Gastrocnemius medialis (tissue), 4 donors: ENCODE measurements at regions not wholly inside any gene's neighbourhood (a gene's known extent, or its start where the extent isn't known, plus 50 kb on each side); places are given as distances from the start of the nearest gene placed in this dataset.

ENCODE experiments used
- ATAC-seq, 2 donors: fragments of 150-250 bp; one replicate each; pipeline ENCODE4 v1.9.1; 2016
- DNase-seq, 2 donors: peaks; one replicate each; pipeline ENCODE4 v3.0.0-alpha.2; 2019
- H3K27ac ChIP-seq, 4 donors: fragments of 200-600 bp; sonication (generic); 1 replicate in 1 of 4; 2 replicates in 3 of 4; pipeline ENCODE4 v1.5.1; 2016 to 2018; ENCODE audit warnings: mild to moderate bottlenecking in 2 of 4, moderate library complexity in 1 of 4
- H3K27me3 ChIP-seq, 3 donors: fragments of 200-600 bp; sonication (generic) in 2 of 3; 1 replicate in 1 of 3; 2 replicates in 2 of 3; pipeline versions ENCODE4 v1.5.1 to v1.6.0; 2016 to 2019; ENCODE audit warnings: mild to moderate bottlenecking in 1 of 3, moderate library complexity in 1 of 3
- H3K36me3 ChIP-seq, 2 donors: fragments of 200-600 bp; sonication (generic) in 1 of 2; one replicate each; pipeline ENCODE4 v1.5.1; 2017 to 2018
- H3K4me1 ChIP-seq, 2 donors: fragments of 200-600 bp; sonication (generic) in 1 of 2; one replicate each; pipeline ENCODE4 v1.5.1; 2016 to 2017; ENCODE audit warnings: mild to moderate bottlenecking in 2 of 2
- H3K4me3 ChIP-seq, 4 donors: fragments of 200-600 bp; sonication (generic) in 3 of 4; 1 replicate in 1 of 4; 2 replicates in 3 of 4; pipeline ENCODE4 v1.5.1; 2016 to 2019; ENCODE audit warnings: mild to moderate bottlenecking in 2 of 4
- H3K9me3 ChIP-seq, 3 donors: fragments of 200-600 bp; sonication (generic) in 2 of 3; 1 replicate in 1 of 3; 2 replicates in 2 of 3; pipeline ENCODE4 v1.5.1; 2016 to 2019
- POLR2A ChIP-seq, 2 donors: fragments of 450-650 bp; IDR thresholded peaks; one replicate each; pipeline ENCODE4 v1.6.1; 2017; ENCODE audit warnings: antibody characterized with exemption in 2 of 2, mild to moderate bottlenecking in 2 of 2, moderate library complexity in 2 of 2
- in situ Hi-C, 4 donors: fragments of 200-750 bp; cut with MboI; loops; one replicate each; pipeline versions ENCODE4 v1.15.0 to v1.8.0; 2017; ENCODE audit warnings: low sequenced_read_pairs in 4 of 4
- intact Hi-C: fragments of 100-400 bp; cut with DNase I; formaldehyde crosslinking; loops from one replicate; pipeline ENCODE4 v1.15.1; 2023; ENCODE audit warnings: low total_unique reads
- TF ChIP-seq, protein P1 (sequence below), 5 experiments: fragments of 450-650 bp in 3 of 5; fragments of 200-600 bp in 2 of 5; sonication (generic) in 2 of 5; IDR thresholded peaks in 4 of 5; conservative IDR thresholded peaks in 1 of 5; 1 replicate in 4 of 5; 2 replicates in 1 of 5; pipeline ENCODE4 v1.5.1; 2016 to 2019; ENCODE audit warnings: antibody characterized with exemption in 5 of 5, mild to moderate bottlenecking in 3 of 5, moderate library complexity in 3 of 5

DNA sequence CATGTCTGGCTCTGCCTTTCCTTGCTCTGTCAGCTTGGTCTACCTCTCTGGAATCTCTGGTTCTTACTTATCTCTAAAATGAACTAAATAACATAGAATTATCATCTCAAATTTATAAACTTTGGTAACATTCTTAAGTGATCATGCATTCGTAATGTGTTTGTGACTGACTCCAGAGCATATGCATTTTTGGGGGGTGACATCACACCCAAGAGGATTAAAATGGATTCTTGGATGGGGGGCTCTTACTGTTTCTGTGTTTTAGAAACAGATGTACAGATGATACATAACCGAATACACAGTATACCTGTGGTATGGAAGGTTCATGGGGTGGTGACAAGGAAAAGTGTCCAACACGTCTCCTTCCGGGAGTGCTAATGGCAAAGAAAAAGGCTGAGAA lies 1162.1 kb downstream of the VRK1 start:
- H3K9me3 ChIP-seq = no peaks in the 10 kb centered on the region
- intact Hi-C loops = no loop called here
- DNase-seq (no peak), ATAC-seq (no peak)
- H3K4me3 ChIP-seq = no peak overlapping the region
- H3K4me1 ChIP-seq = no peaks in the 10 kb centered on the region
- H3K27ac ChIP-seq = no peak overlapping the region
- no peaks in the 10 kb centered on the region for H3K27me3 ChIP-seq
- H3K36me3 ChIP-seq = no peaks in the 10 kb centered on the region
- in situ Hi-C loops = no loop called here
- TF ChIP-seq POLR2A (IDR thresholded peaks at IDR 0.05) = no peak
- TF ChIP-seq, protein P1, sequence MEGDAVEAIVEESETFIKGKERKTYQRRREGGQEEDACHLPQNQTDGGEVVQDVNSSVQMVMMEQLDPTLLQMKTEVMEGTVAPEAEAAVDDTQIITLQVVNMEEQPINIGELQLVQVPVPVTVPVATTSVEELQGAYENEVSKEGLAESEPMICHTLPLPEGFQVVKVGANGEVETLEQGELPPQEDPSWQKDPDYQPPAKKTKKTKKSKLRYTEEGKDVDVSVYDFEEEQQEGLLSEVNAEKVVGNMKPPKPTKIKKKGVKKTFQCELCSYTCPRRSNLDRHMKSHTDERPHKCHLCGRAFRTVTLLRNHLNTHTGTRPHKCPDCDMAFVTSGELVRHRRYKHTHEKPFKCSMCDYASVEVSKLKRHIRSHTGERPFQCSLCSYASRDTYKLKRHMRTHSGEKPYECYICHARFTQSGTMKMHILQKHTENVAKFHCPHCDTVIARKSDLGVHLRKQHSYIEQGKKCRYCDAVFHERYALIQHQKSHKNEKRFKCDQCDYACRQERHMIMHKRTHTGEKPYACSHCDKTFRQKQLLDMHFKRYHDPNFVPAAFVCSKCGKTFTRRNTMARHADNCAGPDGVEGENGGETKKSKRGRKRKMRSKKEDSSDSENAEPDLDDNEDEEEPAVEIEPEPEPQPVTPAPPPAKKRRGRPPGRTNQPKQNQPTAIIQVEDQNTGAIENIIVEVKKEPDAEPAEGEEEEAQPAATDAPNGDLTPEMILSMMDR (IDR thresholded peaks at IDR 0.05 in 4 of 5, conservative IDR thresholded peaks at IDR 0.05 in 1 of 5) = no peak

DNA sequence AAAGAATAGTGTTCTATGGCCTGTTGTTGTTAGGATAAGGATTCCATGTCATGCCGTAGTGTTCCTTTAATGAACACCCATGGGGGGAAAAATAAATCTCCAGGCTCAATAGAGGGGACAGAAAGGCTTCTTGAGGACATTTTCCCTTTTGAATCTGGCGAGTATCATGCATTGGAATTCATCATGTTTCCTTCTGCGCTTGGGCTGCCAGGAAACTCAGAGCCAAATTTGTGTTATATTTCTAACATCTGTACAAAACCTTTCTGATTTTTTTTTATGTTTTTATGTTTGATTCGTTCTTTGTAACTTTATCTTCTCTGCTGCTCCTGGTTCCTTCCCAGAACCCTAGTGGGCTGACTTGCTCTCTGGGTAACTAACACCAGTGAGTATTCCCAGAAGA lies 1163.3 kb downstream of the VRK1 start:
- in situ Hi-C loops (no loop called here), intact Hi-C loops (no loop called here)
- H3K36me3 ChIP-seq = no peaks in the 10 kb centered on the region
- H3K27ac ChIP-seq = no peak overlapping the region
- H3K9me3 ChIP-seq = no peaks in the 10 kb centered on the region
- H3K27me3 ChIP-seq = no peaks in the 10 kb centered on the region
- no peak for DNase-seq
- H3K4me1 ChIP-seq = no peaks in the 10 kb centered on the region
- no peak for TF ChIP-seq POLR2A (IDR thresholded peaks at IDR 0.05)
- TF ChIP-seq, protein P1 (IDR thresholded peaks at IDR 0.05 in 4 of 5, conservative IDR thresholded peaks at IDR 0.05 in 1 of 5) = no peak
- ATAC-seq = no peak
- no peak overlapping the region for H3K4me3 ChIP-seq

DNA sequence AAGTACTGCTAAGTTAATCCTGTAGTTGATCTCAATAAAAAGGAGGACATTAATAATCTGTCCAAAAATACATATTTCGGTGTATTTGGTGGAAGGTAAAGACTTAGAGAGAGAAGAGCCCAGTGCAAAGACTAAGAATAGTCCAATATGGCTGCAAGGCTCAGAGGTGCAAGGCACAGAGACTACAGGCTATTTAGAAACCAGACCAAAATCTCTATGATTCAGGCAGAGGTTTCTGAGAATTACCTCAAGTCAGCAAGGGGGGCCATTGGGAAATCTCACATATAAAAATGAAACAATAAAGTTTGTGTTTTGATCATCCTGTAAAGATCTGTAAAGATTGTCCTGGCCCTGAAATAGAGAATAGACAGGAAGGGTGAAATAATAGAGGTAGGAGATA lies 1173.0 kb downstream of the VRK1 start:
- Histone ChIP-seq H3K4me1 (no peaks in the 10 kb centered on the region), H3K27ac (no peak overlapping the region), H3K4me3 (no peak overlapping the region), H3K9me3 (no peaks in the 10 kb centered on the region), H3K36me3 (no peaks in the 10 kb centered on the region), H3K27me3 (no peaks in the 10 kb centered on the region)
- intact Hi-C loops = no loop called here
- in situ Hi-C loops = no loop called here
- DNase-seq (no peak), ATAC-seq (no peak)
- TF ChIP-seq, protein P1 (IDR thresholded peaks at IDR 0.05 in 4 of 5, conservative IDR thresholded peaks at IDR 0.05 in 1 of 5) = no peak
- TF ChIP-seq POLR2A (IDR thresholded peaks at IDR 0.05) = no peak

DNA sequence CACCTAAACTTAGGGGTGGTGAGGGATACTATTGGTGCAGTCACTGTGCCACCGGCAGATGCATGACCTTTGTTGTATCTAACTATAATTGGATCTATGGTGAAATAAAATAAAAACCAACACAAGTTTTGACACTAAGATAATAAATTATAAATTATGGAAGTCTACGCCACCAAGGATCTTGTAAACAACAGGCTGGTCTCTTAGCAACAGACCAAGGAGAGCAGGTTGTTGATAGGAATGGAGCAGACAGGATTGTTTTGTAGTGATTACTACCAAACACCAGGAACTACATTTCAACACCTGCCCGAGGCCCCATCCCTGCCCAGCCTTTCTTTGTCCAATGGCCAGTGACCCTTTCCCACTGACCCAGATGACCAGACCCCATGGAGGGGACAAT lies 1178.0 kb downstream of the VRK1 start:
- in situ Hi-C loops = no loop called here
- TF ChIP-seq, protein P1 (IDR thresholded peaks at IDR 0.05 in 4 of 5, conservative IDR thresholded peaks at IDR 0.05 in 1 of 5) = no peak
- TF ChIP-seq POLR2A (IDR thresholded peaks at IDR 0.05) = no peak
- H3K27me3 ChIP-seq = no peaks in the 10 kb centered on the region
- H3K4me3 ChIP-seq = no peak overlapping the region
- no peaks in the 10 kb centered on the region for H3K36me3 ChIP-seq
- ATAC-seq (no peak), DNase-seq (no peak)
- H3K27ac ChIP-seq = no peak overlapping the region
- H3K4me1 ChIP-seq = no peaks in the 10 kb centered on the region
- intact Hi-C loops = no loop called here
- no peaks in the 10 kb centered on the region for H3K9me3 ChIP-seq

DNA sequence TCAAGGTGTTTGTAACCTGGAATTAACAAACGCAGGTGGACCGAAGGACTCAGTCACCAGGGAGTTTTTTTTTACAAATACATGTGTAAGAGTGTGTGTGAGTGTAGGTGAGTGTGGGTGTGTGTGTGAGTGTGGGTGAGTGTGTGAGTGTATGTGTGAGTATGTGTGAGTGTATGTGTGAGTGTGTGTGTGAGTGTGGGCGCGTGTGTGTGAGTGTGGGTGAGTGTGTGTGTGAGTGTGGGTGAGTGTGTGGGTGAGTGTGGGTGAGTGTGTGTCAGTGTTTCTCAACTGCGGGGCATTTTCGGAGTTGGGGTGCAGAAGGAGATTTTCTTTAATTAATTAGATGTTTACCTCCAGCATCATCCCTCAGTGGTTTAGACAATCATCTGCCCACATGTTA lies 1178.8 kb downstream of the VRK1 start:
- ATAC-seq (no peak), DNase-seq (no peak)
- H3K36me3 ChIP-seq = no peaks in the 10 kb centered on the region
- H3K9me3 ChIP-seq = no peaks in the 10 kb centered on the region
- no peak for TF ChIP-seq POLR2A (IDR thresholded peaks at IDR 0.05)
- TF ChIP-seq, protein P1 (IDR thresholded peaks at IDR 0.05 in 4 of 5, conservative IDR thresholded peaks at IDR 0.05 in 1 of 5) = no peak
- no peak overlapping the region for H3K4me3 ChIP-seq
- in situ Hi-C loops (no loop called here), intact Hi-C loops (no loop called here)
- H3K27ac ChIP-seq = no peak overlapping the region
- H3K4me1 ChIP-seq = no peaks in the 10 kb centered on the region
- H3K27me3 ChIP-seq = no peaks in the 10 kb centered on the region
